Adrenal gland (tissue), 5 donors: ENCODE measurements at regions not wholly inside any gene's neighbourhood (a gene's known extent, or its start where the extent isn't known, plus 50 kb on each side); places are given as distances from the start of the nearest gene placed in this dataset.

Experiments
- CTCF ChIP-seq, 6 experiments: fragments of 450-650 bp in 4 of 6; fragments of 200-600 bp in 2 of 6; sonication (generic) in 1 of 6; IDR thresholded peaks; 1 replicate in 5 of 6; 2 replicates in 1 of 6; pipeline versions ENCODE4 v1.5.1 to v1.8.0; 2016 to 2021; ENCODE audit warnings: antibody characterized with exemption in 6 of 6, mild to moderate bottlenecking in 2 of 6, moderate library complexity in 1 of 6
- POLR2A ChIP-seq, 2 donors: fragments of 450-650 bp; IDR thresholded peaks; one replicate each; pipeline ENCODE4 v1.6.1; 2017; ENCODE audit warnings: antibody characterized with exemption in 2 of 2, mild to moderate bottlenecking in 2 of 2, moderate library complexity in 1 of 2
- donor health status: DM: no; HTN: no; CAD: no.

GRCh38 chr2:78541451-78542267, 483.8 kb upstream of the REG3G start:
- no peak for TF ChIP-seq CTCF (IDR thresholded peaks at IDR 0.05)
- TF ChIP-seq POLR2A (IDR thresholded peaks at IDR 0.05): no peak
